ENCODE measurements at regions not wholly inside any gene's neighbourhood (a gene's known extent, or its start where the extent isn't known, plus 50 kb on each side); places are given as distances from the start of the nearest gene placed in this dataset.

- H3K9me3 ChIP-seq (ENCODE audit: insufficient read depth in 2 of 2, low read depth in 1 of 2, low read length in 1 of 2) = no peaks in the 10 kb centered on the region
- POLR2A ChIA-PET (ENCODE audit: partially characterized antibody) = no interaction called here
- no peak overlapping the region for H2BK120ac ChIP-seq (replicated peaks; ENCODE audit: low read depth, low read length)
- no peak overlapping the region for H3K14ac ChIP-seq (ENCODE audit: insufficient read length)
- 93% methylated on average over 24 of the region's 24 CpGs; no CpG with 5 or more reads in 1 of the 2 experiments for WGBS, 2 experiments (ENCODE audit: extremely low coverage in 1 of 2, insufficient coverage in 1 of 2, insufficient read length in 1 of 2, insufficient replicate concordance in 2 of 2, low coverage in 1 of 2, low lambda C conversion rate in 2 of 2, missing lambda C conversion rate in 1 of 2)
- no peak overlapping the region for H4K5ac ChIP-seq (ENCODE audit: insufficient read length, low read depth, low read length)
- H3K4me3 ChIP-seq (ENCODE audit: extremely low read depth in 1 of 4, insufficient read depth in 2 of 4, low read depth in 3 of 4, low read length in 4 of 4) = no peak overlapping the region
- no peak for FAIRE-seq
- no peak overlapping the region for H3K27ac ChIP-seq (ENCODE audit: low read depth, low read length)
- CTCF ChIA-PET (ENCODE audit: partially characterized antibody) = interaction anchor here (1.1 to 2.0 kb wide), 2 partner anchors 69 to 133 kb away, joined by 3 to 10 read pairs; no protein-coding TSS in a partner anchor
- no peaks in the 10 kb centered on the region for H3K79me1 ChIP-seq (ENCODE audit: low read depth, low read length)
- H3K56ac ChIP-seq (replicated peaks; ENCODE audit: insufficient read length, low read depth, low read length) = no peak overlapping the region
- DNase-seq (ENCODE audit: low read depth in 1 of 2, low spot score in 2 of 2) = no peak
- no peak overlapping the region for H2AK5ac ChIP-seq (ENCODE audit: low read depth, low read length)
- H2BK12ac ChIP-seq (ENCODE audit: low read depth, low read length) = no peak overlapping the region
- no peak overlapping the region for H2BK15ac ChIP-seq (ENCODE audit: low read length)
- no peak overlapping the region for H3K4ac ChIP-seq (replicated peaks; ENCODE audit: insufficient read length, low read depth, low read length)
- peak overlapping the region; percentile 11; the same call in 1 of the 2 replicates for H4K8ac ChIP-seq (ENCODE audit: extremely low read depth, insufficient read depth, low read length)
- no peak overlapping the region for H3K9ac ChIP-seq (replicated peaks in 1 of 4; ENCODE audit: extremely low read depth in 1 of 4, low read depth in 3 of 4, low read length in 3 of 4)
- H2AFZ ChIP-seq (ENCODE audit: low read length) = no peak overlapping the region
- TF ChIP-seq TAF7 (optimal IDR thresholded peaks at IDR 0.05; ENCODE audit: borderline replicate concordance, low read depth, low read length) (no peak), RBBP5 (IDR thresholded peaks at IDR 0.05; ENCODE audit: borderline replicate concordance, low read depth, low read length) (no peak), SP2 (IDR thresholded peaks at IDR 0.05; ENCODE audit: low read length) (no peak), HDAC2 (IDR thresholded peaks at IDR 0.05; ENCODE audit: borderline replicate concordance in 1 of 2, low read depth in 2 of 2, low read length in 2 of 2) (no peak), HDAC6 (IDR thresholded peaks at IDR 0.05; ENCODE audit: low read depth, low read length) (no peak), YY1 (IDR thresholded peaks at IDR 0.05; ENCODE audit: low read depth, low read length) (no peak), EZH2 (IDR thresholded peaks at IDR 0.05; ENCODE audit: low read depth, low read length, severe bottlenecking) (no peak), CTBP2 (IDR thresholded peaks at IDR 0.05; ENCODE audit: borderline replicate concordance, insufficient read depth, insufficient read length, low read length) (no peak), CEBPB (IDR thresholded peaks at IDR 0.05; ENCODE audit: low read depth, low read length) (no peak), TCF12 (IDR thresholded peaks at IDR 0.05; ENCODE audit: low read depth, low read length) (no peak), ATF2 (IDR thresholded peaks at IDR 0.05; ENCODE audit: low read length) (no peak)
- H3K79me2 ChIP-seq (ENCODE audit: control insufficient read depth in 1 of 2, insufficient read depth in 2 of 2, low read length in 2 of 2) = no peaks in the 10 kb centered on the region
- H3K18ac ChIP-seq (ENCODE audit: extremely low read depth, low read length) = no peak overlapping the region
- H3K23me2 ChIP-seq (ENCODE audit: low read depth, low read length) = no peaks in the 10 kb centered on the region
- no peak overlapping the region for H2BK20ac ChIP-seq (ENCODE audit: low read length)
- H3K23ac ChIP-seq (ENCODE audit: insufficient read length) = no peak overlapping the region
- H4K91ac ChIP-seq (replicated peaks; ENCODE audit: insufficient read length, low read length) = no peak overlapping the region
- H3K4me2 ChIP-seq (ENCODE audit: insufficient read depth in 1 of 2, low read depth in 2 of 2, low read length in 2 of 2) = no peak overlapping the region
- no peak overlapping the region for H2BK5ac ChIP-seq (ENCODE audit: low read depth, low read length)
- H3K36me3 ChIP-seq (ENCODE audit: control insufficient read depth in 2 of 4, insufficient read depth in 4 of 4, low read length in 3 of 4) = no peaks in the 10 kb centered on the region
- H4K20me1 ChIP-seq (replicated peaks in 1 of 2; ENCODE audit: control insufficient read depth in 1 of 2, insufficient read depth in 2 of 2, low read length in 2 of 2) = no peaks in the 10 kb centered on the region
- no peaks in the 10 kb centered on the region; a peak in 3 of 7 replicates for H3K27me3 ChIP-seq (replicated peaks in 1 of 4; ENCODE audit: control insufficient read depth in 3 of 4, extremely low read depth in 1 of 4, insufficient read depth in 3 of 4, low read length in 3 of 4)
- peaks cover 0 to 15% (median 6%) of the 10 kb centered on the region in 4 experiments; a peak in 6 of 7 replicates for H3K4me1 ChIP-seq (replicated peaks in 1 of 4; ENCODE audit: control insufficient read depth in 3 of 4, insufficient read depth in 4 of 4, low read length in 3 of 4)
Measured at GRCh38 chr21:41681939-41682718, 84.7 kb downstream of the RIPK4 start.

Data from H1 (cell line).